ENCODE measurements at regions not wholly inside any gene's neighbourhood (a gene's known extent, or its start where the extent isn't known, plus 50 kb on each side); places are given as distances from the start of the nearest gene placed in this dataset.

GRCh38 chr3:194233150-194233549 is 97.2 kb downstream of the HES1 start:
- Histone ChIP-seq H3K9me2 (replicated peaks; ENCODE audit: insufficient read depth, low read length) (no peaks in the 10 kb centered on the region), H3F3A (ENCODE audit: insufficient read depth, low read length) (no peaks in the 10 kb centered on the region), H3K9me3 (replicated peaks; ENCODE audit: insufficient read depth, low read length) (no peaks in the 10 kb centered on the region), H3K79me2 (ENCODE audit: low read length) (no peaks in the 10 kb centered on the region), H2AFZ (ENCODE audit: low read length) (no peak overlapping the region), H3K4me2 (ENCODE audit: low read depth, low read length) (no peak overlapping the region), H3K9ac (ENCODE audit: low read length) (no peak overlapping the region), H3K27me3 (replicated peaks; ENCODE audit: insufficient read depth, low read length) (no peaks in the 10 kb centered on the region), H3K27ac (ENCODE audit: low read length) (no peak overlapping the region), H3K4me3 (ENCODE audit: low read length) (no peak overlapping the region), H4K20me1 (ENCODE audit: insufficient read depth, low read length) (no peaks in the 10 kb centered on the region), H3K4me1 (ENCODE audit: low read length) (no peaks in the 10 kb centered on the region), H3K36me3 (replicated peaks; ENCODE audit: insufficient read depth, low read length) (no peaks in the 10 kb centered on the region)
- TF ChIP-seq EZH2phosphoT487 (IDR thresholded peaks at IDR 0.05; ENCODE audit: low read length) (no peak), EZH2 (optimal IDR thresholded peaks at IDR 0.05; ENCODE audit: low read depth, low read length) (no peak)
- TF ChIP-seq, protein P1, sequence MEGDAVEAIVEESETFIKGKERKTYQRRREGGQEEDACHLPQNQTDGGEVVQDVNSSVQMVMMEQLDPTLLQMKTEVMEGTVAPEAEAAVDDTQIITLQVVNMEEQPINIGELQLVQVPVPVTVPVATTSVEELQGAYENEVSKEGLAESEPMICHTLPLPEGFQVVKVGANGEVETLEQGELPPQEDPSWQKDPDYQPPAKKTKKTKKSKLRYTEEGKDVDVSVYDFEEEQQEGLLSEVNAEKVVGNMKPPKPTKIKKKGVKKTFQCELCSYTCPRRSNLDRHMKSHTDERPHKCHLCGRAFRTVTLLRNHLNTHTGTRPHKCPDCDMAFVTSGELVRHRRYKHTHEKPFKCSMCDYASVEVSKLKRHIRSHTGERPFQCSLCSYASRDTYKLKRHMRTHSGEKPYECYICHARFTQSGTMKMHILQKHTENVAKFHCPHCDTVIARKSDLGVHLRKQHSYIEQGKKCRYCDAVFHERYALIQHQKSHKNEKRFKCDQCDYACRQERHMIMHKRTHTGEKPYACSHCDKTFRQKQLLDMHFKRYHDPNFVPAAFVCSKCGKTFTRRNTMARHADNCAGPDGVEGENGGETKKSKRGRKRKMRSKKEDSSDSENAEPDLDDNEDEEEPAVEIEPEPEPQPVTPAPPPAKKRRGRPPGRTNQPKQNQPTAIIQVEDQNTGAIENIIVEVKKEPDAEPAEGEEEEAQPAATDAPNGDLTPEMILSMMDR (IDR thresholded peaks at IDR 0.05; ENCODE audit: low read length) = no peak
- DNase-seq = no peak

- no peaks in the 10 kb centered on the region for H3K27me3 ChIP-seq (replicated peaks; ENCODE audit: insufficient read depth, low read length)
- no peak for DNase-seq
- no peak overlapping the region for H3K4me2 ChIP-seq (ENCODE audit: low read depth, low read length)
- H3K9me3 ChIP-seq (replicated peaks; ENCODE audit: insufficient read depth, low read length) = no peaks in the 10 kb centered on the region
- H3K79me2 ChIP-seq (ENCODE audit: low read length) = no peaks in the 10 kb centered on the region
- H3F3A ChIP-seq (ENCODE audit: insufficient read depth, low read length) = no peaks in the 10 kb centered on the region
- H3K9ac ChIP-seq (ENCODE audit: low read length) = no peak overlapping the region
- H4K20me1 ChIP-seq (ENCODE audit: insufficient read depth, low read length) = no peaks in the 10 kb centered on the region
- H3K36me3 ChIP-seq (replicated peaks; ENCODE audit: insufficient read depth, low read length) = no peaks in the 10 kb centered on the region
- no peak overlapping the region for H3K27ac ChIP-seq (ENCODE audit: low read length)
- H3K4me3 ChIP-seq (ENCODE audit: low read length) = no peak overlapping the region
- TF ChIP-seq, protein P1 (IDR thresholded peaks at IDR 0.05; ENCODE audit: low read length) = no peak
- TF ChIP-seq EZH2phosphoT487 (IDR thresholded peaks at IDR 0.05; ENCODE audit: low read length) = no peak
- no peaks in the 10 kb centered on the region for H3K4me1 ChIP-seq (ENCODE audit: low read length)
- H3K9me2 ChIP-seq (replicated peaks; ENCODE audit: insufficient read depth, low read length) = no peaks in the 10 kb centered on the region
- H2AFZ ChIP-seq (ENCODE audit: low read length) = no peak overlapping the region
Measured at GRCh38 chr3:194235160-194235559, 99.2 kb downstream of the HES1 start.

- TF ChIP-seq, protein P1 (IDR thresholded peaks at IDR 0.05; ENCODE audit: low read length) = no peak
- no peak for TF ChIP-seq EZH2phosphoT487 (IDR thresholded peaks at IDR 0.05; ENCODE audit: low read length)
- no peak for TF ChIP-seq EZH2 (optimal IDR thresholded peaks at IDR 0.05; ENCODE audit: low read depth, low read length)
Measured at GRCh38 chr3:194237110-194237509, 101.2 kb downstream of the HES1 start.

More at GRCh38 chr3:194237110-194237509, 101.2 kb downstream of the HES1 start:
- Histone ChIP-seq H3F3A (ENCODE audit: insufficient read depth, low read length) (no peaks in the 10 kb centered on the region), H3K9me2 (replicated peaks; ENCODE audit: insufficient read depth, low read length) (no peaks in the 10 kb centered on the region), H3K36me3 (replicated peaks; ENCODE audit: insufficient read depth, low read length) (no peaks in the 10 kb centered on the region), H3K4me3 (ENCODE audit: low read length) (no peak overlapping the region), H3K79me2 (ENCODE audit: low read length) (no peaks in the 10 kb centered on the region), H3K9ac (ENCODE audit: low read length) (no peak overlapping the region), H3K9me3 (replicated peaks; ENCODE audit: insufficient read depth, low read length) (no peaks in the 10 kb centered on the region), H3K4me2 (ENCODE audit: low read depth, low read length) (no peak overlapping the region), H2AFZ (ENCODE audit: low read length) (no peak overlapping the region), H3K27ac (ENCODE audit: low read length) (no peak overlapping the region), H3K27me3 (replicated peaks; ENCODE audit: insufficient read depth, low read length) (no peaks in the 10 kb centered on the region), H4K20me1 (ENCODE audit: insufficient read depth, low read length) (no peaks in the 10 kb centered on the region), H3K4me1 (ENCODE audit: low read length) (no peaks in the 10 kb centered on the region)
- DNase-seq = no peak
